GM12891 (cell line): ENCODE measurements at regions not wholly inside any gene's neighbourhood (a gene's known extent, or its start where the extent isn't known, plus 50 kb on each side); places are given as distances from the start of the nearest gene placed in this dataset.

Source experiments
- PAX5 ChIP-seq: IDR thresholded peaks from 2 replicates; pipeline ENCODE4 v1.6.1; 2011; ENCODE audit warnings: low read length, moderate library complexity, mild to moderate bottlenecking; ENCODE audit not compliant: insufficient read depth, severe bottlenecking
- POLR2A ChIP-seq: IDR thresholded peaks from 2 replicates; pipeline ENCODE4 v1.6.1; 2011; ENCODE audit warnings: low read depth, low read length, control low read depth
- POLR2AphosphoS5 ChIP-seq: IDR thresholded peaks from 2 replicates; pipeline ENCODE4 v1.6.1; 2011; ENCODE audit warnings: low read depth, low read length, control low read depth
- POU2F2 ChIP-seq: IDR thresholded peaks from 2 replicates; pipeline ENCODE4 v1.6.1; 2011; ENCODE audit warnings: low read depth, mild to moderate bottlenecking, control low read depth, low read length, moderate library complexity
- SPI1 ChIP-seq: IDR thresholded peaks from 2 replicates; pipeline ENCODE4 v1.6.1; 2011; ENCODE audit warnings: low read depth, low read length, control low read depth
- TAF1 ChIP-seq: IDR thresholded peaks from 2 replicates; pipeline ENCODE4 v1.6.1; 2011; ENCODE audit warnings: low read depth, low read length, control low read depth

DNA sequence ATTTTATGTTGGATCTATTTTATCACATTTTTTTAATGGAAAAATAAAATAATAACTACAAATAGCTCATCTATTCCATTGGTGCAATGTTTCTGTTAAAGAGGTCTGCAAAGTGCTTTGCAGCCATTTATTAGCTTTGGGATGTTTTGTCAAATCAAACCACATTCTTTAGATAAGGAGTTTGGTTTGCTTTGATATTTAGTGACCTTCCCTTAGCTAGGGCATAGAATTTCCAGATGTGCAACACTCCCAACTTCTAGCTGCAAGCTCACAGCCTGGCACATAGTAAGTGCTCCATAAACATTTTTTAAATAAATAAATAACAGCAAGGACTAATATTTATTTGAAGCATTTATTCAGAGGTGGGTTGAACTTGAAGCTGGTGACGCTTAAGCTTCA lies 80.4 kb upstream of the ARHGAP29 start:
- TF ChIP-seq POLR2AphosphoS5 (no peak), POLR2A (no peak), TAF1 (no peak), SPI1 (no peak), PAX5 (no peak), POU2F2 (no peak)
